Parathyroid adenoma (tissue), 2 donors: ENCODE measurements at regions not wholly inside any gene's neighbourhood (a gene's known extent, or its start where the extent isn't known, plus 50 kb on each side); places are given as distances from the start of the nearest gene placed in this dataset.

Source experiments
- H2AFZ ChIP-seq: fragments of 300-600 bp; sonication (generic); one replicate; pipeline ENCODE4 v1.7.0; 2017; ENCODE audit warnings: antibody characterized with exemption, mild to moderate bottlenecking
- H3K27ac ChIP-seq: fragments of 300-600 bp; sonication (generic); one replicate; pipeline ENCODE4 v1.7.0; 2017
- H3K27me3 ChIP-seq: fragments of 300-600 bp; sonication (generic); one replicate; pipeline ENCODE4 v1.7.0; 2017; ENCODE audit warnings: low read length; ENCODE audit not compliant: control insufficient read depth, insufficient read depth
- H3K36me3 ChIP-seq: fragments of 300-600 bp; sonication (generic); one replicate; pipeline ENCODE4 v1.7.0; 2017; ENCODE audit warnings: low read length; ENCODE audit not compliant: control insufficient read depth, insufficient read depth
- H3K4me1 ChIP-seq: fragments of 300-600 bp; sonication (generic); one replicate; pipeline ENCODE4 v1.7.0; 2017; ENCODE audit warnings: control low read depth
- H3K4me2 ChIP-seq: fragments of 300-600 bp; sonication (generic); one replicate; pipeline ENCODE4 v1.7.0; 2017; ENCODE audit warnings: low read length
- H3K4me3 ChIP-seq: fragments of 300-600 bp; sonication (generic); one replicate; pipeline ENCODE4 v1.7.0; 2017; ENCODE audit warnings: low read depth, low read length
- H3K79me2 ChIP-seq: fragments of 300-600 bp; sonication (generic); one replicate; pipeline ENCODE4 v1.7.0; 2017; ENCODE audit warnings: control low read depth
- H3K9ac ChIP-seq: fragments of 300-600 bp; sonication (generic); one replicate; pipeline ENCODE4 v1.7.0; 2017; ENCODE audit warnings: mild to moderate bottlenecking
- H3K9me3 ChIP-seq: fragments of 300-600 bp; sonication (generic); one replicate; pipeline ENCODE4 v1.7.0; 2017; ENCODE audit warnings: low read length; ENCODE audit not compliant: control insufficient read depth
- CTCF ChIP-seq: fragments of 300-600 bp; sonication (generic); IDR thresholded peaks from one replicate; pipeline ENCODE4 v1.7.0; 2017; ENCODE audit warnings: antibody characterized with exemption, mild to moderate bottlenecking
- donor health status: primary hyperparathyroidism.

DNA sequence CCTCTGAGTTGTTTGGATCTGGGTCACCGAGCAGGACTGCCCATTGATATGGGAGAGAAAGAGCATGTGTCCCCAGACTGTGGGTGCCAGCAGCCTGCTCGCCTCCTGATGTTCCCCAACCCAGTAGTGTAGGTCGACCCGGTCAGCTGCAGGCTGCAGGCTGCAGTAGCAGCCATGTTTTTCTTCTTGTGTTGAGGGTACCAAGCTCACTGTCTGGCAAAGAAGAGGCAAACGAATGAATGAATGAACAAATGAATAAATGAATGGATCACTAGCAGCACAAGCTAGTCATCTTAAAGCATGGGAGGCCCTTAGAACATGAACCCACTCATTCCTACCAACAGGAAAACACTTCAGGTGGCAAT is 293.2 kb downstream of the SOX9 start:
- Histone ChIP-seq H3K36me3 (no peaks in the 10 kb centered on the region), H2AFZ (no peak overlapping the region), H3K4me2 (no peak overlapping the region), H3K27me3 (no peaks in the 10 kb centered on the region), H3K9me3 (no peaks in the 10 kb centered on the region), H3K79me2 (no peaks in the 10 kb centered on the region), H3K27ac (no peak overlapping the region), H3K9ac (no peak overlapping the region), H3K4me1 (no peaks in the 10 kb centered on the region), H3K4me3 (no peak overlapping the region)
- no peak for TF ChIP-seq CTCF

- no peaks in the 10 kb centered on the region for H3K4me1 ChIP-seq
- no peaks in the 10 kb centered on the region for H3K9me3 ChIP-seq
- H3K4me2 ChIP-seq, result no peak overlapping the region
- no peak overlapping the region for H3K4me3 ChIP-seq
- H3K27me3 ChIP-seq, result no peaks in the 10 kb centered on the region
- H3K79me2 ChIP-seq, result no peaks in the 10 kb centered on the region
- no peak overlapping the region for H3K9ac ChIP-seq
- no peaks in the 10 kb centered on the region for H3K36me3 ChIP-seq
- no peak for TF ChIP-seq CTCF
- no peak overlapping the region for H3K27ac ChIP-seq
- no peak overlapping the region for H2AFZ ChIP-seq
Measured at GRCh38 chr17:72414967-72415853, 294.4 kb downstream of the SOX9 start.

DNA sequence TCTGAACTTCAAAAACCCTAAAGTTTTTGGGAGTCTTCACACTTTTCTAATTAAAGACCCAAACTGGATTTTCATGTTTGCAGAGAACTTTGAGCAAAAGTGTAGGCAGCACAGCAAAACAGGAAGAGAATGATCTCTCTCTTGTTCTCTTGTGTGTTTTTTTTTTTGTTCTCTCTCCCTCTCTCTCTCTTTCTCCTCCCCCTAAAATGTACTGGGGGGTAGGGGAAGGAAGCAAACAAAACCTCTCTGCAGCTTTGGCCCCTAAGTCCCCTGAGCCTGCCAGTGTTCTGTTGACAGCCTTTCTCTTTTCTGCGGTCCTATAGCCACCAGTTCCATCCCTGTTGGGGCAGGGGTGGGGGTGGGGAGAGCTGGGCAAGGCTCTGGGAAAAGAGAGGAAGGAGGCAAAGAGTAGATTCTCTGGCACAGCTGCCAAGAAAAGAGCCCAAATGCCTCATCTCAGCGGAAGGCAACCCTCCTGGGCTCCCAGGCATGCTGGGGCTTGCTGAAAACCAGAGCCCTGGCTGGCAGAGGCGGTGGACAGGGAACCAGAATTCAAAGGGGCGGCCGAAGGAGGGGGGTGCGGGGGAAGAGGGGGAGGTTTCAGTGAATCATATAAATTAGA is 295.3 kb downstream of the SOX9 start:
- Histone ChIP-seq H3K27me3 (no peaks in the 10 kb centered on the region), H2AFZ (no peak overlapping the region), H3K4me2 (no peak overlapping the region), H3K4me3 (no peak overlapping the region), H3K9me3 (no peaks in the 10 kb centered on the region), H3K79me2 (no peaks in the 10 kb centered on the region), H3K36me3 (no peaks in the 10 kb centered on the region), H3K27ac (no peak overlapping the region), H3K4me1 (no peaks in the 10 kb centered on the region), H3K9ac (no peak overlapping the region)
- TF ChIP-seq CTCF, result no peak

GRCh38 chr17:72416905-72417304 is 296.1 kb downstream of the SOX9 start:
- H3K27me3 ChIP-seq, result no peaks in the 10 kb centered on the region
- H3K9me3 ChIP-seq, result no peaks in the 10 kb centered on the region
- H3K27ac ChIP-seq, result no peak overlapping the region

More at GRCh38 chr17:72416905-72417304, 296.1 kb downstream of the SOX9 start:
- TF ChIP-seq CTCF, result no peak
- Histone ChIP-seq H3K4me1 (no peaks in the 10 kb centered on the region), H3K4me2 (no peak overlapping the region), H3K4me3 (no peak overlapping the region), H3K9ac (no peak overlapping the region), H2AFZ (no peak overlapping the region), H3K36me3 (no peaks in the 10 kb centered on the region), H3K79me2 (no peaks in the 10 kb centered on the region)
